GM18520 (cell line): ENCODE measurements at regions not wholly inside any gene's neighbourhood (a gene's known extent, or its start where the extent isn't known, plus 50 kb on each side); places are given as distances from the start of the nearest gene placed in this dataset.

Source experiments
- ATAC-seq: cut with Tn5 transposase; IDR thresholded peaks from one replicate; pipeline ENCODE4 v1.9.1; 2021; ENCODE audit not compliant: unreplicated experiment

GRCh38 chr13:64866331-64866730 lies 2363.8 kb downstream of the PCDH9 start:
- ATAC-seq: no peak

DNA sequence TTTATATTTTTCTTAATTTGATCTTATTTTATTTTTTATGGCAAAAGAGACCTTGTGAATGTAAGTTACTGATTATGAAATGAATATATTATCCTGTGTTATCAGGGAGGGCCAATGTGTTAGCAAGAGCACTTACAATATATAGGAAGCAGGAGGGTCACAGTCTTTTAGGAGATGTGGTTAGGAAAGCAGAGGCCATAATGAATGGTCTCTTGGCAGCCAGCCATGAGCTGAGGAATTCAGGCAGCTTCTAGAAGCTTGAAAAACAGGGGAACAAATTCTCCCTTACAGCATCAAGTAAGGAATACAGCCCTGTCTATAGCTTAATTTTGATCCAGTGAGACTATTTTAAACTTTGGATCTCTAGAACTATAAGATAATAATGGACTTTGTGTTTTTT lies 2374.6 kb downstream of the PCDH9 start:
- no peak for ATAC-seq

DNA sequence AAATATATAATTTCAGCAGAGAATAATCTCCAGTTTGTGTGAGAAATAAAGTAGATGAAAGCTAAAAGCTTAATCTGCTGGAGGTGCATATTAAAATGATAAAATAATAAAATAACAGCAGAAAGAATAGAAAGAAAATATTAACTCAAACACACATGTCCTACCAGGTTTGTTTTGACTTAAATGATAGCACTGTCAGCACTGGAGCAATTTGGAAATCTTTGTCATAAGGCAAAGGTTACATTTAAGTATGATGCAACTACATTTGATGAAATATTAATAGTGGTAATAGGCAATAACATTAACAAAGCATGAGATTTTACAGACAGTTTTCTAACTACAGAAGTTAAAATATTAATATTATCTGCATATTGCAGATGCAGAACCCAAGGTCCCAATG lies 2380.1 kb downstream of the PCDH9 start:
- no peak for ATAC-seq

DNA sequence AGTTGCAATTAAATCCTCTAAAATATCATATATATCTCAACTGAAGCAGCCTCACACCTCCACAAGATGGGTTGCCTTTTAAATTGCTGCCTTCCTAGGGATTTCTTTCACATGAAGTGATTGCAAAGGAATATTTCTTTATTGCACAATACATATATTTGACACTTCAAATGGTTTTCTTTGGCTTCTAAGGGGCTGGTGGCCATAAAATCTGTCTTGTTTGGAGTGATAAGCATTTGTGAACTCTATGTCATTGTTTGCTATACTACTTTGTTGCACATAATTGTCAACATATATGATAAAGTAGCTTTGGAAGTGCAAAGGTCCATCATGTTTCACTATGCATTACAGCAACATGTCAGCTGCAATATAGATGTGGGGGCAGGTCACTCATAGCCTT lies 2380.9 kb downstream of the PCDH9 start:
- ATAC-seq: no peak

GRCh38 chr13:64847767-64848166 lies 2382.4 kb downstream of the PCDH9 start:
- no peak for ATAC-seq

DNA sequence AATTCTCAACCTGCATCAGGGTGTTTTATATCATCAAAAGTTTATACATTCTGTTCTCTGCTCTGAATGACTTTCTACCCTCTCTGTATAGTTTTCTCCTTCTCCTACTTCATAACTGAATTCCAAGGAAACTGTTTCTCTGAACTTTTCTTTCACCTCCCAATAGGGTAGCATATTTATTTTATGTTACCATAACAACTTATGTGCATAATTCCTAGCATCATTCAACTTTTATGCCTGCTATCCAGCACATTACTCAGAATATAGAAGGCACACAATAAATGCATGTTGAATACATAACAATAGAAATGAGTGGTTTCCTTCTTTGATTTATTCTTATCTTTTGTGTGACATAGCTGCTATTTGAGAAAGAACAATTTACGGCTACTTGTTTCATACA lies 2385.0 kb downstream of the PCDH9 start:
- ATAC-seq: no peak

GRCh38 chr13:64819081-64819480 lies 2411.1 kb downstream of the PCDH9 start:
- ATAC-seq: no peak

DNA sequence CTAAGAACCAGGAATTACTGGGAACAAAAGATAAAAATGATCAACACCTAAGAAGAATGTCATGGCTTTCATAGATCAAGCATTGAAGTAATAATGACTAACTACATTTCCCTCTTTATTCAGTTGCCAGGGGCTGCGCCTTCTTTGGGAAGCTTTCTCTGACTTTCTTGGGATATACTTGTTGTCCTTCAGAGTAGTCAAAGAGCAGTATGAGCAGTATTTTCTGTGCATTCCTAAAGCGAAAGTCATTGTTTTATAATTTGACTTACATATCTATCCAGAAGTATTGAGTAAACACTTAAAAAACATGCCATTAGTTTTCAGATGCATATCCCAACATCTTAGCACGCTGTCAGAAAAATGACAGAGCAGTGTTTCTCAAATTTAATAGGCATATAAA lies 2412.4 kb downstream of the PCDH9 start:
- no peak for ATAC-seq

- no peak for ATAC-seq
Observed at GRCh38 chr13:64810750-64811149, 2419.4 kb downstream of the PCDH9 start.

- ATAC-seq: no peak
Observed at GRCh38 chr13:64808704-64809103, 2421.4 kb downstream of the PCDH9 start.

- no peak for ATAC-seq
Observed at GRCh38 chr13:64801768-64802167, 2428.4 kb downstream of the PCDH9 start.

- no peak for ATAC-seq
Observed at GRCh38 chr13:64798422-64798821, 2431.7 kb downstream of the PCDH9 start.

DNA sequence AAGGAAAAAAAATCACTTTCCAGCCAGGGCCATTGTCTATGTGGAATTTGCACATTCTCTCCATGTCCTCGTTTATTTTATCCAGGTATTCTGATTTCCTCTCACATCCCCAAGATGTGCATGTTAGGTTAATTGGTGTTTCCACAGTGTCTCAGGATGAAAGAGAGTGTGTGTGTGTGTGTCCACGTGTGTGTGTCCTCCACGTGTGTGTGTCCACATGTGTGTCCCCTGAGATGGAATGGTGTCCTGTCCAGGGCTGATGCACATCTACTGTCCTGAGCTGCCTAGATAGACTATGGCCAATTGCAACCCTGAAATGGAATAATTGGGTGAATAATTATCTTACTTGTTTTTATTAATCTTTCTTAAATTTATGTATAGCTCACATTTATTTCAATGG lies 2436.5 kb downstream of the PCDH9 start:
- ATAC-seq: no peak

- no peak for ATAC-seq
Observed at GRCh38 chr13:64793131-64793530, 2437.0 kb downstream of the PCDH9 start.

DNA sequence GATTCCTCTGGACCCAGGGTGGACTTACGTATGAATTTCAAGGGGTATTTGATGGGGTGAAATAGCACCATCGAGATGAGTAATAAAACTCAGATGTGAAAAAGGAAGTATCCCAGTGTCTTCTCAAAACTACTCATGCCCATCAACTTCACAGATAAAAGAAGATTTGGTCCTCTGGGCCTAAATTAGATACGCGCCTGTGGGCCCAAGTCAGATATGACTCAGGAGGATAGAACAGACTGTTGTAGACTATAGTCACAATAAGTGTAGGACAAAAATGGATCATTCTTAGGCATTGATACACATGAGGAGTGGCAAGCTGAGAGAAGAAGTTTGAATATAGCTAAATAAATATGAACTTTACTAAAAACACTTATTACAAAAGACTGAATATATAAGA lies 2438.8 kb downstream of the PCDH9 start:
- ATAC-seq: no peak

DNA sequence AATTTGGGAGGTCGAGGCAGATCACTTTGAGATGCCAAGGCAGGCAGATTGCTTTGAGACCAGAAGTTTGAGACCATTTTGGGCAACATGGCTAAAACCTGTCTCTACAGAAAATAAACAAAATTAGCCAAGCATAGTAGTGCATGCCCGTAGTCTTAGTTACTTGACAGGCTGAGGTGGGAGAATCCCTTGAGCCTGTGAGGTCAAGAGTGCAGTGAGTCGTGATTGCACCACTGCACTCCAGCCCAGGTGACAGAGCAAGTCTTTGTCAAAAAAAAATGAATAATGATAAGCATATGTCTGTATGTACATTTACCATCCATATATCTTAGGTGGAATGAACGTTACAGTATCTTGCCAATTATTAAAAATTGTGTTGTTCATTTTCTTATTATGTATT lies 2447.7 kb downstream of the PCDH9 start:
- ATAC-seq: no peak

GRCh38 chr13:64778002-64778401 lies 2452.1 kb downstream of the PCDH9 start:
- ATAC-seq: no peak

DNA sequence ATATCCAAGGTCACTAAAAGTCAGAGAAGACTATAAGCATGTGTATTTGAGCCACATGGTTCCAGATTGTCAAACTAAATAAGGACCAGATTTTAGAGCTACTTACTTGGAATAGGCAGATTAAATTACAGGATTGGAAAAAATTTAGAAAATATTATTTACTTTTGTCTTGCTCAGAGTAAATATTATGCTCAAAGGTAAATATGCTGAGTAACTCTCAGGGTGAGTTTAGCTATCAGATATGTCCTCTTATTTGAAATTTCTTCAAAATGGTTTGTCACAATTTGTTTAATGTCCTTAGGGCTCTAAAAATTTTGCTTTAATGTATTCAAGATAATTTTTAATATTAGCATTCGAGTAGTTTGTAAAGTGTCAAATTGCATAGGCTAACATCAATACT lies 2455.2 kb downstream of the PCDH9 start:
- ATAC-seq: no peak

DNA sequence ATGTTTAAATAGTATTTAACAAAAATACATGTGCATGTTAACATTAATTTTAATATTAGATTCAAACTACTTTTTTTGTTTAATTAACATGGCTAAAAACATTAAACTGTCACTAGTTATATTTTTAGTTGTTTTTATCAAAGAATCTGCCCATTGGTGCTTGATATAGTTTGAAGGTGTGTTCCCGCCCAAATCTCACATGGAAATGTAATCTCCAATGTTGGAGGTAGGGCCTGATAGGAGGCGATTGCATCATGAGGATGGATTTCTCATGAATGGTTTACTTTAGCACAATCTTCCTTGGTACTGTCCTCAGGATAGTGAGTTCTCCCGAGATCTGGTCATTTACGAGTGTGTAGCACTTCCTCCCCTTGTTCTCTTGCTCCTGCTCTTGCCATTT lies 2459.4 kb downstream of the PCDH9 start:
- no peak for ATAC-seq

- no peak for ATAC-seq
Observed at GRCh38 chr13:64767054-64767453, 2463.1 kb downstream of the PCDH9 start.

- no peak for ATAC-seq
Observed at GRCh38 chr13:64765636-64766035, 2464.5 kb downstream of the PCDH9 start.

- ATAC-seq: no peak
Observed at GRCh38 chr13:64758521-64759244, 2471.5 kb downstream of the PCDH9 start.

- no peak for ATAC-seq
Observed at GRCh38 chr13:64756621-64757020, 2473.5 kb downstream of the PCDH9 start.
